ENCODE measurements at regions not wholly inside any gene's neighbourhood (a gene's known extent, or its start where the extent isn't known, plus 50 kb on each side); places are given as distances from the start of the nearest gene placed in this dataset. TPM values are rescaled to one million over a fixed set of nuclear protein-coding genes. Genes with fewer than 3 reads are reported as not detected.

MicroRNAs in the stretch of these regions (microRNA counts, 767-probe panel; counts per million panel counts)
- microRNA hsa-miR-147a, result not detected

Small RNA genes in the stretch of these regions (microRNA-seq; reads per million reads assigned to microRNA genes)
- gene MIR147A, result not detected
